ENCODE measurements at regions not wholly inside any gene's neighbourhood (a gene's known extent, or its start where the extent isn't known, plus 50 kb on each side); places are given as distances from the start of the nearest gene placed in this dataset.
"Not testable (repeated sequence)": the region's sequence is repeated elsewhere in the genome, so short reads cannot be mapped to it uniquely, and the experiment has no call there.

DNA sequence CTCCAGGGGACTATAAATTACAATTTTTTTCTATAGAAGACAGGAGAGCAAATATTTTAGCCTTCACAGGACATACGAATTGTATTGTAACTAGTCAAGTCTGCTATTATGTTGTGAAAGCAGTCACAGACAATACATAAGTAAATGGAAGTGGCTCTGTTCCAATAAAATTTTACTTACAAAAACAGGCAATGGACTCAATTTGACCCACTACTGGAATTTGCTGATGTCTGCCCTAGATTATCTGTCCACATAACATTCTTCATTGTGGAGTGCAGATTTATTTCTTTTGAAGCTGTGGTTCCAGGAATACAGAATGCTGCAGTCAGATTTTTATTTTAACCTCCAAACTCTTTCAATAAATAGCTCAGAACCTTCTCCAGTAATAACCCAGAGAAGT lies 330.3 kb downstream of the PPP4R3C start:
- DNase-seq, result no peak

DNA sequence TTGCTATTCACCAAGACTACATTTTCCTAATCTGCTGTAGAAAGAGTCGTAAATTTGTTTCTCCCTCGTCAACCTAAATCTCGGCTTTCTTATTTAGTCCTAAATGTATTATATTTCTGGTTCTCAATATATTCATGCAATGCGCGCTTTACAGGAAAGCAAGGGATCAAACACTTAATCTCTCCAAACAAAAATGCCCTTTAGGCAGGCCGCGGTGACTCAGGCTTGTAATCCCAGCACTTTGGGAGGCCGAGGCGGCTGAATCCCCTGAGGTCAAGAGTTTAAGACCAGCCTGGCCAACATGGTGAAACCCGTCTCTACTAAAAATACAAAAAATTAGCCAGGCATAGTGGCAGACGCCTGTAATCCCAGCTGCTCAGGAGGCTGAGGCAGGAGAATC lies 376.0 kb downstream of the PPP4R3C start:
- DNase-seq, result not testable (repeated sequence)

DNA sequence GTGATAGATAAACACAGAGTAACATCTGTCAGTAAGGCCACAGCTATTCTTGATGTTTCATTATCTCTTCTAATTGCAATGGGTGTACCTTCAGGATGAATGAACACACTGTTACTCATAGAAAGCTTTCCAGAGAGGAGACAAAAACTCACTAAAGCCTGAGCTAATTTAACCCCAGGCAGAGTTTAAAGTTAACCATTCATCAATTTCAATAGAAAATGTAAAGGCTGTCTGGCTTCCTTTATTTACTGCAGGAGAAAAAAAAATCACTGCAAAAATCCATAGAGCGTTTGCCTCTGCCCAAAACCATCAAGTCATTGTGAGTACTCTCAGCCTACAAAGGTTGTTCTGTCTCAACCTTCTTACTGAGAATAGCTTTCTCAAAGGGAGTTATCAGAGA lies 376.9 kb downstream of the PPP4R3C start:
- DNase-seq, result no peak

DNA sequence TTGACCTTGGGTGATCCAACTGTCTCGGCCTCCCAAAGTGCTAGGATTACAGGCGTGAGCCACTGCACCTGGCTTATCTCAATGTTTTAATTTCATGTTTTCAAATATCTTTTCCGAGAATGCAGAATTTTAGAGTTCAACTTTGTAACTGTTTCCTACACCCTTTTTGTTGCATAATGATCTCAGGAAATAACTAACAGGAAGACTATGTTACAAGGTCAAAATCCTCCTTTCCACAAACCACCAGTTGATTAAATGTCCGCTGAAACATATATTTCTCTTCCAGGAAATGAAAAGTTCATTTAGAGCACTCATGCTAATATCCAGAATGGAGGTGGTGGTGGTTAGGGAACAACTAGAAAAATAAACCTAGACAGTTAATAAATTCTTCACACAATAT lies 377.8 kb downstream of the PPP4R3C start:
- DNase-seq, result no peak

DNA sequence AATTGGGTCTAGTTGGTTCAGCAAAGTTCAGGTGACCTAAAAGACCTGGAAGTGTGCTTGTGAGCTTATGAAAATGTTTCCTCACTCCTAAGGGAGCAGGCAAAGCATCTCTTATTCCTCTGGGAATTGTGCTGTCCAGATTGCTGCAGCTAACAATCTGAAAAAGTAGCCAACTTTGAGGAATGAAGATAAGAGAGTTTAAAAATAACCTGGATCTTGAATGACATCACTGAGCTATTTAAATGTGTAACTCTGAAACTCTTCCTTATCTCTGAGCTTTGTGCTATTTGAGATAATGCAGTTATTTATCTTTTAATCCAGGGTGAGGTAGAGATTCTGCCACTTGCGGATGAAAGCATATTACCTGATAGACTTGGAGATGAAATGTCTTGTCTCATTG lies 384.8 kb downstream of the PPP4R3C start:
- no peak for DNase-seq

DNA sequence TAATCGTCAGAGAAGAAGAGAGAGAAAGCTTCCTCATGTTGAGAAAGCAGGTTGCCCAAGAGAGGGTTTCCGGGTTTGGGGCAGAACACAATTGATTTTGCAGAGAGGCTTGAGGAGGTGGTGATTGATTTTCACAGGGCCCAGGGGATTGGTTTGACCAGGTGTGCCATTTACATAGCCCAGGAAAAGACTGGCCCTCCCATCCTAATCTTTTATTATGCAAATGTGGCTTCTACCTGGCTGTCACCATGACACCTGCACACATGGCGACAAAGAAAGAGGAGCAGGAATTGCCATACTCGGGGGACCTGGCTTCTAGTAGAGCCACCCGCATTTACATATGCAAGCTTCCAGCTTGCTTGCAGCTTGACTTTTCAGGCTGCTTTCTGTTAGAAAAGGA lies 405.3 kb downstream of the PPP4R3C start:
- DNase-seq, result no peak

DNA sequence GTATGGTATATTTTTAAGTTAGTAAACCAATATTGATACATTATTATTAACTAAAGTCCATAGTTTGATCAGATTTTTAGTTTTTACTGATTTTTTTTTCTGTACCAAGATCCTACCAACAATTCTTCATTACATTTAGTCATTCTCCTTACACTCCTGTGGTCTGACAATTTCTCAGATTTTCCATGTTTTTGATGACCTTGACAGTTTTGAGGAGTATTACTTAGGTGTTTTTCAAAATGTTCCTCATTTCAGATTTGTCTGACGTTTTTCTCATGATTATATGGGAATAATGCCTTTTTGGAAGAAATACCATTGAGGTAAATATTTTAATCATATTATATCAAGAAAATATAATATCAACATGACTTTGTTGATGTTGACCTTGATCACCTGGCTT lies 423.8 kb downstream of the PPP4R3C start:
- no peak for DNase-seq

DNA sequence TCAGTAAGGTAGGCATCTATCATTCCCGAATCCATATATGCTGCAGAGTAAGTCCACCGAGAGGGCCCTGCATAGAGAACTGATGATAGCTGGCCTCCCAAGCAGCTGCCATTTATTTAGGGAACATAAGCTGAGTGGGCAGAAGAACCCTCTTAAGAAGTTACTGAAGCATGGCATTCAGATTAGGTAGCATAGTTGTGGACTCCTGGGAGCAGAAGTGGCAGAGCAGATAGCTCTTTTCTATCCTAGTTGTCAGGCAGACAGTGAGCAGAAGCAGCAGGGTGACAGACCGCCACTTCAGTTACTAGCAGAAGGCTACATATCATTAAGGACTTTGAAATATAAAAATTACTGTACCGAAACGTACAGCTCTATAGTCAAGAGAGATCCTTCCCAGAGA lies 454.7 kb downstream of the PPP4R3C start:
- DNase-seq, result no peak

DNA sequence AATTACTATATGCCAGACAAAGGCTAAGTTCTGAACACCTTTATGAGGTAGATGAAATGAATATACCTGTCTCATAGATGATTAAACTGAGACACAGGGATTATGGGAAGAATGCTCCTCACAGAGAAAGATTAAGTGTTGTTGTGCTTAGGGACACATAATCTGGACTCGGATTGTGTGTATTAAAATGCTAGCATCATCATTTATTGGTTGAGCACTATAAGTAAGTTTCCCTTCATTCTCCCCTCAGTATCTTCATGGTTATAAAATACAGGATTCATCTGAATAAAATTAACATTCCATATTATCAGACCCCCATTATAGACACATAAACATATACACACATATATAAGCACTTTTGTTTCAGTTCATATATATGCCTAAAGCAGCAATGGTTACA lies 463.5 kb downstream of the PPP4R3C start:
- no peak for DNase-seq

DNA sequence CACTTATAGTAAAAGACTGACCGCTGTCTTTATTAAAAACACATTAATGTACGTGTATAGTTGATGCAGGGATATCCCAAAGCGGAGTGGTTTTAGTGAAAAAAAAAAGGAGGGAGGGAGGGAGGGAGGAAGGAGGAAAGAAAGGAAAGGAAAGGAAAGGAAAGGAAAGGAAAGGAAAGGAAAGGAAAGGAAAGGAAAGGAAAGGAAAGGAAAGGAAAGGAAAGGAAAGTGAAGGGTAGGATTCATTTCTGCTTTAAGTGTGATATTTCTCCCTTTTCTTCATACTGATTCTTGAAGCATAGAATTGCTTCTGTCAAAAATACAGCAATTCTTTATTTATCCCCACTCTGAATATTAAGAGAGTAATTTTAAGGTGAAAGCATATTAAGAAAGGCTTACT lies 504.9 kb downstream of the PPP4R3C start:
- no peak for DNase-seq

DNA sequence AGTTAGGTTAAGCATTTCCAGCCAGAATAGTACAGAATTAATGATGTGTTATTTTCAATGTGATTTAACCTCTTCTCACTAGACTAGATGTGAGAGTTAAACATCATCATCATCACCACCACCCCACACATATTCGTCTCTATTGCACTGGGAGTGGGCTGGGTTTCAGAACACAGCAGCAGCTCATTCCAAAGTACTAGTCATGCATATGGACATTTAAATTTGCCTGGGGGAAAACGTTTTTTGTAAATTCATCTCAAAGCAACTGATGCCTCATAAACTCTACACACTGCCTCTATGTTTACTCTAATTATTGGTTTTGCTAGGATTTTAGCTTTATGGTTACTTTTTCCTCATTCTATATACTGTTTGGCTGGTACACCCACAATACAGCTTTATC lies 509.1 kb downstream of the PPP4R3C start:
- DNase-seq, result no peak

DNA sequence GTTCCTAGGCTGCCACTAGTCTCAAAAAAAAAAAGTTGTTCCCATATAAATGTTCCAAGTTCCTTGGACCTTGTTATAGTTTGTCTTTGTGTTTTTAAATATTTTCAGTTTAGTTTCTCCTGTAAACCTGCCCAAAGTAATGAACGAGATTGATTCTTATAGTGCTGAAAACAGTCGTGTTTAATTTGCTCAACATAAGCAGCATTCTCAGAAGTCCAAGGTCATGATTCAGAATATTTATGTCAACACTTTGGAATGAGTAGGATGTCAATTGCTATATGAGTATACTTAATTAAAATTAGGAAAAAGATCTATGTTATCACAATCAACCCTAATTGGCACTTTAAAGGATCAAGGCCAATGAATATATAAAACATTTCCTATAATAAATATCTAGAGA lies 510.9 kb downstream of the PPP4R3C start:
- no peak for DNase-seq

DNA sequence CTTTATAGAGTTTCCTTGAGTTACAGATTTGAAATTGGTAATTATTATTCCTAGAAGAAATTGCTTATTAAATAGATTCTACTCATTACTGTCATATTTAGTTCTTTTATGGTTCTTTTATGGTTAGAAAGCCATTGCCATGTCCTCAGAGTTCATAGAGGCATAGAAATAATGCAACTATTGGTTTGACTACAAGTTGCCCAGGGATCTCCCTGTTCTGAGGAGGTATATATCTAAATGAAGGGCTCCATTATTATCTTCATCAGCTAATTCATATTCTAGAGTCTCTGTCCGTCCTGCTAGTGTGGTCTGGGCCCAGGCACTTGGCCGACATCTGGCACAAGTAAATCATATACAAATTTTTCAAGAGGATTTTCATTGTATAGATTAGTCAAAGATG lies 535.7 kb downstream of the PPP4R3C start:
- DNase-seq, result no peak

DNA sequence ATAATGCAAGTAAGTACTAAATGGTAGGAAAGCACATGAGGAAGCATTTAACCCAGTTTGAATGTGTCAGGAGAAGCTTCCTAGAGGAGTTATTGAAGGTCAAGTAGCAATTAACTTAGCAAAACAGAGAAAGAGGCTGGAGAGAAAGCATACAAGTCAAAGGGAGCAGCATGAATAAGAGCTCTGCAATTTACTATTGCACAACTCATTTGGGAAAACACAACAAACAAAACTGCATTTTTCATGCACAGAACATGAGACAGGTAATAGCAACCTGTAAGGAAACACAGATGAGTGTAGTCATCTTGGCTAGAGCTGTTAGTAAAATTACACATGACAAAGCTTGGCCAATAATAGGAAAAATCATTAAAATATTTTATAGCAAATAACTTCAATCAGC lies 538.1 kb downstream of the PPP4R3C start:
- DNase-seq, result no peak

DNA sequence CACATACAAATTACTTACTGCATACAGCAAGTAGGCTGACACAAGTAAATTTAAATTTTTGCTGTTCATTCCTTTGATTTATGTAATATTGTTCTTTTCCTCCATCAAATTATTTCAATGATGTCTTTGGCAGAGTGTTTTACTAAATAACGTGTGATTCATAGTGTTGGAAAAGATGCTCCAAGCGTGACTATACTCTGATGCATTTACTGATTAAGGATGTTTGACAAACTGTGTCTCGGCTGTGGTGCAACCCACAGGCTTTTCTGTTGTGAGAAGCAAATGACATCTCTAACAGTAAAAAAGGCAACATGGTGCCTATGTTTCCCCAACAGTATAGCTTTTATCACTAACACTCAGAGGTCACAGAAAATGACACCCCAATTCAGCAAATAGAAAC lies 540.9 kb downstream of the PPP4R3C start:
- DNase-seq, result no peak

DNA sequence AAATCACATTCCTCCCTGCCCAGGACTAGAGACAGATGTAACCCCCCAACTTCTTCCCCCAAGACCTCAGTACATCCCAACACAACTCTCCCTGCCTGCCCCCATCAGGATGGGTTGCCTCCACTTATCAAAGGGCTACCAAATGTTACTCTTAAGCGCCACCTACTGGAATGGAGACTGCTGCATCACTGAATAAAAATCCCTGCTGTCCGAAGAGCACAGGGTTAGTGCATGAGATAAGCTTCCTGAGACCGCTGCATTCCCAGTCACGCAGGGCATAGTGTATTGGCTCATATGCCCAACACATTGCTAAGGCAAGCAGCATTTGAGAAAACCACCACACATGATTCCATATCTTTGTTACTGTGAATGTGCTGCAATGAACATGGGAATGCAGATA lies 544.5 kb downstream of the PPP4R3C start:
- DNase-seq, result no peak

DNA sequence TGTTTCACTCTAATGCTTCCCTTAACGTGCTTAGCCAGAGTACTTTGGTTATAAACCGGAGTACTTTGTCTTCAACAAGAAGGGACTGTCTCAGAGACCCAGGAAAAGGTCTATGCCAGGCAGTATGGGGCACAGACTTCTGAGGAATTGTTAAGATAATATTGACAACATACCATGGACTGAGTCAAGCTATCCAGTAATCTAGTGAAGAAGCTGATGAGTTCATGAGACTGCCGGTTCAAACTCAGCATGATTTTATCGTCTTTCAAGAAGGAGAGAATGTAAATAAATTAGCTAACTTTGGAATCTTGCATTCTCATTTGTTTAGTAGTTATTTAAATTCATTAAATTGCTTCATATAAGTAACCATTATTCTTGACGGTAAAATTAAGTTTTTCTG lies 546.1 kb downstream of the PPP4R3C start:
- no peak for DNase-seq

DNA sequence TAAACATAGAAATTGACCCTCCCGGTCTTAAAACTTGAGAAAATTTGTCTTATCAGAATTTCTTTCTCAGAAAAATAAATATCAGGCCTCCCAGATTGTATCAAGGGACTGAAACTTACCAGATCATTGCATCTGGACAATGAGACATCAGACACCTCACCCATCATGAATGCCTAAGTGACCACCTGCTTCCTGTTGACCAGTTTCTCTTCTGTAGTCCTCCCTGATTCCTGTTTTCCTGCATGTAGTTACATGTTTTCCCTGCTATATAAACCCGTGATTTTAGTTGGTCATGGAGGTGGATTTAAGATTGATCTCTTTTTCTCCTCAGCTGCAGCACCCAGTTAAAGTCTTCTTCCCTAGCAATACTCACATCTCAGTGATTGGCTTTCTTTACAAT lies 548.1 kb downstream of the PPP4R3C start:
- DNase-seq, result no peak

DNA sequence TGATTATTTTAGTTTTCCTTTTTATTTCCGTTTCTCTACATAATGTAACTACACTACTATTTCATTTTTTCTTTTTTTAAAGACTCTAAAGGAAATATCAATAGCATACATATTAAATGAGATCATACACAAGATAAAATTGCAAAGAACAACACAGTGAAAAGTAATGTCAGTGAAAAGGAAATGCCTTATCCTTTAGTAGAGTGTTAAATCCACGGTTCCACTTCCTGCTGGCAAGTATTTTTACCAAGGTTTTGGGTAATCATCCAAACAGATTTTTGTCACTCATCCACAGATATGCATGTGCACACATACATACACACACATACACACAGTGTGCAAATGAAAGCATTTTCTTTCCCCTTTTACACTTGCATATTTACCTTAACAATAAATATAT lies 548.9 kb downstream of the PPP4R3C start:
- DNase-seq, result no peak

DNA sequence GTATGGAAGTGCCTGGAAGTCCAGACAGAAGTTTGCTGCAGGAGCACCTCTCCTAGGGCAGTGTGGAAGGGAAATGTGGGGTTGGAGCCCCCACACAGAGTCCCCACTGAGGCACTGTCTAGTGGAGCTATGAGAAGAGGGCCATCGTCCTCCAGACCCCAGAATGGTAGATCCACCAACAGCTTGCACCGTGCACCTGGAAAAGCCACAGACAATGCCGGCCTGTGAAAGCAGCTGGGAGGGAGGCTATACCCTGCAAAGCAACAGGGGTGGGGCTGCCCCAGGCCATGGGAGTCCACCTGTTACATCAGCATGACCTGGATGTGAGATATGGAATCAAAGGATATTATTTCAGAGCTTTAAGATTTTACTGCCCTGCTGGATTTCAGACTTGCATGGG lies 551.4 kb downstream of the PPP4R3C start:
- not testable (repeated sequence) for DNase-seq

DNA sequence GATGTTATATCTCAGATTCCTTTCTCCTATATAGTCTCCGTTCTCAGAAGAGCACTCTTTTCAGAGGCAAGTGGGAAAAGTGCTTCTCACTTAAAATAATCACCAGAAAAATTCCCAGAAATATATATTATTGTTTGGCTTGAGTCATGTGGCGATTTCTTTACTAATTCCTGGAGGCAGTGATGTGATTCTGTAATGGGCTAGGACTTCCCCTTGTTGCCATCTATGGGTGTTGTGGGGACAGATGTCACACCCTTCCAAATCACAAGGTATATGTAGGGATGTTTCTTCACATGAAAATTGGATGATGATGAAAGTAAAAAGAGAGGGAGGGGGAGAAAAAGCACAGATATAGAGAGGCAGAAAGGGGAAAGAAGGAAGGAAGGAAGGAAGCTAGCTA lies 553.4 kb downstream of the PPP4R3C start:
- DNase-seq, result no peak

DNA sequence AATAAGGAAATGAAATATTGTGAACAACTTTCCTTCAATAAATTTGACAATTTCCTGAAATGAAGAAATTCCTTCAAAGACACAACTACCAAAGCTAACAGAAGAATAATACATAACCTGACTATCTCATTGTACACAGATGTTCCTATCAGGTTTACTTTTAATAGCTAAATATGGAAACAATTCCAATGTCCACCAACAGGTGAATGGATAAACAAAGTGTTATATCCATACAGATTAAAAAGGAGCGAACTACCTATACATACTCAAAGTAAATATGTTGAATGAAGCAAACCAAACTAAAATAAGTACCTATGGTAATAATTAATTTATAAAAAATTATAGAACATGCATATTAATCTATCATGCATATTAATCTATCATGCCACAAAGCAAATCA lies 554.9 kb downstream of the PPP4R3C start:
- no peak for DNase-seq

DNA sequence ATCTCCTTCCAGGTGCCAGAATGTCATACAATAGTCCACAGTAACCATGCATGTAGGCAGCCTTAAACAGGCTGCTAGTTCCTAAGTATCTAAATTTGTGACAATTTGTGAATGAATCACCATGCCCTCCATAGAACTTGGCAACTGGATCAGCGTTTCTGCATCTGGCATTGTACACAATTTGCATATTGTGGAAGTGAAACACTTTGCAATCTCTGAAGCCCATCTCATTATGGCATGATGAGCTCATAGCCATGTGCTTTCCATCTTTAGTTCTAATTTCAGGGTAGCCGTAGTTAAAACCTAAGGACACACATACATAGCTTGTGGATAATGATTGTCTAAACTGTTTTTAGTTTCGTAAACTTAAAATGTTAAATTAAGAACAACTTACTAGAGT lies 573.6 kb downstream of the PPP4R3C start:
- no peak for DNase-seq

DNA sequence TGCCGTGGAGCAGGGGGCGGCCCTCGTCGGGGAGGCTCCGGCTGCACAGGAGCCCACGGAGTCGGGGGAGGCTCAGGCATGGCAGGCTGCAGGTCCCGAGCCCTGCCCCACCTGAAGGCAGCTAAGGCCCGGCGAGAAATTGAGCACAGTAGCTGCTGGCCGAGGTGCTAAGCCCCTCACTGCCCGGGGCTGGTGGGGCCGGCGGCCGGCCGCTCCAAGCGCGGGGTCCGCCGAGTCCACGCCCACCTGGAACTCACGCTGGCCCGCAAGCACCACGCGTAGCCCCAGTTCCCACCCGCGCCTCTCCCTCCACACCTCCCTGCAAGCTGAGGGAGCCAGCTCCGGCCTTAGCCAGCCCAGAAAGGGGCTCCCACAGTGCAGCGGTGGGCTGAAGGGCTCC lies 589.4 kb downstream of the PPP4R3C start:
- DNase-seq, result no peak

DNA sequence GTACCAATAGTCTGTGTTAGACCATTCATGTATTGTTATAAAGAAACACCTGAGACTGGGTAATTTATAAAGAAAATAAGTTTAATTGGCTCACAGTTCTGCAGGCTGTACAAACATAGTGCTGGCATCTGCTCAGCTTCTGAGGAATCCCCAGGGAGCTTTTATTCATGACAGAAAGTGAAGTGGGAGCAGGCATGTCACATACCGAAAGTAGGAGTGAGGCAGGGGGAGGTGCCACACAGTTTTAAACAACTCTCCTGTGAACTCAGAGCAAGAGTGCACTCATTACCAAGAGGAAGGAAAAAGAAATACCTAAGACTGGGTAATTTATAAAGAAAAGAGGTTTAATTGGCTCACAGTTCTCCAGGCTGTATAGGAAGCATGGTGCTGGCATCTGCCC lies 591.2 kb downstream of the PPP4R3C start:
- no peak for DNase-seq

DNA sequence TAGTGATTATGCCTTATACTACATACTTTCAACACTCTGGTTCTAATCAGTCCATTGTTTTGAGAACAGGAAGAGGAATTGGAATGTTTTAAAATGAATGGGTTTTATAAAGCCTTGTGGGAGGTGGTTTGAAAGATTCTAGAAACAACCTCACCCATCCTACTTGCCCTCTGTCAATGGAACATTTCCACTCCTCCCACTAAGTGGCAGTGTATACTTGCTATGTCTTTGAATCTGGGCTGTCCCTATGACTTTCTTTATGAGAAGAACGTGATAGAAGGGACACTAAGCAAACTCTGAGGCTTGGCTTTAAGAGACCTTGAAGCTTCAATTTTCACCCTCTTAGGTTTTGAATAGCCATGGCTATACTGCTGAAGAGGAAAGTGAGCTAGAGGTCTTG lies 611.2 kb downstream of the PPP4R3C start:
- DNase-seq, result no peak

Data from kidney glomerular epithelial cell (primary cell).